HepG2 (cell line): ENCODE measurements at regions not wholly inside any gene's neighbourhood (a gene's known extent, or its start where the extent isn't known, plus 50 kb on each side); places are given as distances from the start of the nearest gene placed in this dataset.

Source experiments
- ATAC-seq: fragments of 200-7000 bp; cut with Tn5 transposase; 3 replicates; pipeline ENCODE4 v1.9.1; 2020; ENCODE audit warnings: mild to moderate bottlenecking, moderate library complexity
- BruUV-seq: library from RNA; stranded (reverse); fragments of 400-500 nt; replicated peaks from 2 replicates; lab custom pipeline; 2021; lab: Mats Ljungman, UMichigan
- CTCF ChIA-PET: fragments of 300-600 bp; formaldehyde crosslinking; extraction: SDS; loops from one replicate; lab custom pipeline; 2021; ENCODE audit warnings: low total read pairs, inconsistent platforms, low intra/inter-chr PET ratio; lab: Yijun Ruan, JAX
- POLR2A ChIA-PET: fragments of 350-600 bp; sonication (Branson Sonifier 250); formaldehyde crosslinking; loops from one replicate; lab custom pipeline; 2020; ENCODE audit warnings: antibody characterized with exemption, inconsistent platforms; lab: Yijun Ruan, JAX
- DNase-seq: peaks from one replicate; pipeline ENCODE4 v3.0.0-alpha.2; 2015; ENCODE audit warnings: low spot score
- FAIRE-seq: peaks from 3 replicates; lab custom pipeline; 2011; peaks lifted over from hg19 to GRCh38; lab: Jason Lieb, UNC
- H2AFZ ChIP-seq: one replicate; pipeline ENCODE4 v1.6.1; 2011; ENCODE audit warnings: low read length, inconsistent platforms
- H3K27ac ChIP-seq: fragments of 300-600 bp; 3 replicates; pipeline ENCODE4 v1.8.0; 2011; ENCODE audit warnings: mixed run types, mild to moderate bottlenecking, mixed read lengths, low read length, inconsistent platforms; ENCODE audit not compliant: insufficient read depth; ENCODE audit errors: extremely low read length
- H3K27me3 ChIP-seq, 2 experiments: fragments of 200-600 bp in 1 of 2; 2 replicates in 1 of 2; 3 replicates in 1 of 2; pipeline versions ENCODE4 v1.6.0 to v1.8.0; 2011; ENCODE audit warnings: low read length in 2 of 2, mild to moderate bottlenecking in 2 of 2, moderate library complexity in 2 of 2, inconsistent platforms in 1 of 2; ENCODE audit not compliant: insufficient read depth in 2 of 2, control insufficient read depth in 1 of 2
- H3K36me3 ChIP-seq, 2 experiments: fragments of 200-600 bp in 1 of 2; replicated peaks in 1 of 2; 2 replicates in 1 of 2; 3 replicates in 1 of 2; pipeline versions ENCODE4 v1.5.1 to v1.8.0; 2011; ENCODE audit warnings: low read length in 2 of 2, inconsistent platforms in 1 of 2; ENCODE audit not compliant: insufficient read depth in 2 of 2, control insufficient read depth in 1 of 2
- H3K4me1 ChIP-seq: 2 replicates; pipeline ENCODE4 v1.5.1; 2012; ENCODE audit warnings: low read length, inconsistent platforms; ENCODE audit not compliant: insufficient read depth
- H3K4me2 ChIP-seq: 2 replicates; pipeline ENCODE4 v1.6.0; 2011; ENCODE audit warnings: low read depth, low read length, inconsistent platforms
- H3K4me3 ChIP-seq, 3 experiments: fragments of 200-600 bp in 1 of 3; sonication (generic), shearing (Covaris generic) in 1 of 3; replicated peaks in 1 of 3; 2 replicates each; pipeline ENCODE4 v1.5.1; 2011 to 2016; ENCODE audit warnings: low read length in 3 of 3, inconsistent platforms in 2 of 3, low read depth in 2 of 3, mild to moderate bottlenecking in 2 of 3, control low read depth in 1 of 3, mixed read lengths in 1 of 3; ENCODE audit not compliant: insufficient read depth in 1 of 3
- H3K79me2 ChIP-seq: one replicate; pipeline ENCODE4 v1.6.1; 2011; ENCODE audit warnings: low read length, inconsistent platforms; ENCODE audit not compliant: insufficient read depth
- H3K9ac ChIP-seq: 2 replicates; pipeline ENCODE4 v1.6.0; 2011; ENCODE audit warnings: mild to moderate bottlenecking, low read depth, low read length, inconsistent platforms; ENCODE audit not compliant: insufficient read depth
- H3K9me3 ChIP-seq: 2 replicates; pipeline ENCODE4 v1.5.1; 2012; ENCODE audit warnings: mild to moderate bottlenecking, low read length
- H4K20me1 ChIP-seq: 2 replicates; pipeline ENCODE4 v1.6.0; 2011; ENCODE audit warnings: inconsistent platforms, mild to moderate bottlenecking, low read length, moderate library complexity; ENCODE audit not compliant: insufficient read depth
- ATM ChIP-seq: fragments of 450-650 bp; IDR thresholded peaks from 2 replicates; pipeline ENCODE4 v1.7.1; 2017; ENCODE audit warnings: mild to moderate bottlenecking, borderline replicate concordance
- MXI1 ChIP-seq: IDR thresholded peaks from 3 replicates; pipeline ENCODE4 v1.6.1; 2012; ENCODE audit warnings: low read depth, low read length, inconsistent platforms, borderline replicate concordance
- RFX3 ChIP-seq: IDR thresholded peaks from 2 replicates; pipeline ENCODE4 v1.6.1; 2016; ENCODE audit warnings: missing biosample characterization, missing genetic modification reagents
- TFE3 ChIP-seq: IDR thresholded peaks from 2 replicates; pipeline ENCODE4 v1.6.1; 2016
- ZFP62 ChIP-seq: sonication (generic); formaldehyde crosslinking; IDR thresholded peaks from 2 replicates; pipeline ENCODE4 v1.4.0; 2020; ENCODE audit warnings: missing genetic modification reagents
- ZNF33A ChIP-seq: sonication (generic); formaldehyde crosslinking; IDR thresholded peaks from 2 replicates; pipeline ENCODE4 v1.5.1; 2020; ENCODE audit warnings: missing genetic modification reagents, mild to moderate bottlenecking, moderate library complexity, borderline replicate concordance
- WGBS: methylation state at CpG from one replicate; pipeline ENCODE4 v1.1.6; 2017; ENCODE audit warnings: low lambda C conversion rate; 5-methylcytosine and 5-hydroxymethylcytosine counted together
- in situ Hi-C: cut with HindIII; loops from 2 replicates; pipeline ENCODE4 v1.10.0; 2017; ENCODE audit warnings: low pct_unique_long_range_greater_than_20kb; ENCODE audit not compliant: extremely low pct_ligation_motif_present
- intact Hi-C: fragments of 100-400 bp; cut with micrococcal nuclease; formaldehyde crosslinking; loops from one replicate; pipeline ENCODE4 v1.10.0; 2022; ENCODE audit not compliant: unreplicated experiment
- TF ChIP-seq, protein P1 (sequence below): IDR thresholded peaks from 2 replicates; pipeline ENCODE4 v1.6.1; 2016; ENCODE audit warnings: missing genetic modification reagents, missing compliant biosample characterization

DNA sequence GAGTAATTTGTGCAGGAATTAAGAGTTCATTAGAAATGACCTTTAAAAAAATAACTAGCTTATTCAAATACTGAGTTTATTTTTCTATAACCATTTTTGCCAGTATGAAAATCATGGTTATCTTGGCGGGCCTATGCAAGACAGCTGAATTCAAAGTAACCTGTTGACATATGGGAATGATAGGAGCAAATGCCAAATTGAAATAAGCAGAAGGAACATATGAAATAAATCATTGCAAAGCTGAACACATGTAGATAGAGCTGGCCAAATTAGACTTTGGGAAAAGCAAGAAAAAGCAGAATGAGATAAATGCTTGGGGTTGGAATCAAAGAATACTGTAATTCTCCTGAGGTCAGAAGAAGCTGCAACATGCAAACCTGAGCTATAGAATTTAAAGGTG is 372.5 kb downstream of the ADAMTS20 start:
- ATAC-seq, result no peak
- ChIA-PET CTCF (no interaction called here), POLR2A (no interaction called here)
- H3K79me2 ChIP-seq, result no peaks in the 10 kb centered on the region
- intact Hi-C loops, result no loop called here
- no peaks in the 10 kb centered on the region for H3K36me3 ChIP-seq
- peaks cover 30% of the 10 kb centered on the region for H3K9me3 ChIP-seq
- no peak overlapping the region for H3K27ac ChIP-seq
- 0% methylated on average over 1 of the region's 1 CpG for WGBS
- no peaks in the 10 kb centered on the region for H3K4me1 ChIP-seq
- in situ Hi-C loops, result no loop called here
- no TSS peak for BruUV-seq
- H4K20me1 ChIP-seq, result no peaks in the 10 kb centered on the region
- FAIRE-seq, result no peak
- no peaks in the 10 kb centered on the region; a peak in 1 of 5 replicates for H3K27me3 ChIP-seq
- no peak overlapping the region for H3K4me3 ChIP-seq
- no peak overlapping the region for H3K4me2 ChIP-seq
- no peak overlapping the region for H2AFZ ChIP-seq
- no peak for TF ChIP-seq ATM
- no peak for TF ChIP-seq ZNF33A (CRISPR knock-in tag)
- TF ChIP-seq, protein P1, sequence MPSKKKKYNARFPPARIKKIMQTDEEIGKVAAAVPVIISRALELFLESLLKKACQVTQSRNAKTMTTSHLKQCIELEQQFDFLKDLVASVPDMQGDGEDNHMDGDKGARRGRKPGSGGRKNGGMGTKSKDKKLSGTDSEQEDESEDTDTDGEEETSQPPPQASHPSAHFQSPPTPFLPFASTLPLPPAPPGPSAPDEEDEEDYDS (CRISPR knock-in tag), result no peak
- no peak overlapping the region for H3K9ac ChIP-seq
- no peak for DNase-seq

GRCh38 chr12:43177276-43177675 is 374.7 kb downstream of the ADAMTS20 start:
- DNase-seq (no peak), ATAC-seq (no peak), FAIRE-seq (no peak)
- in situ Hi-C loops (no loop called here), intact Hi-C loops (no loop called here)
- BruUV-seq, result no TSS peak
- CTCF ChIA-PET, result no interaction called here
- Histone ChIP-seq H3K27me3 (no peaks in the 10 kb centered on the region; a peak in 1 of 5 replicates), H3K4me1 (no peaks in the 10 kb centered on the region), H3K27ac (no peak overlapping the region), H3K9me3 (peaks cover 9% of the 10 kb centered on the region), H3K79me2 (no peaks in the 10 kb centered on the region), H3K9ac (no peak overlapping the region), H3K36me3 (no peaks in the 10 kb centered on the region), H2AFZ (no peak overlapping the region), H3K4me3 (no peak overlapping the region), H3K4me2 (no peak overlapping the region), H4K20me1 (no peaks in the 10 kb centered on the region)
- TF ChIP-seq MXI1, result no peak
- TF ChIP-seq ZFP62 (CRISPR knock-in tag), result no peak
- TF ChIP-seq RFX3 (CRISPR knock-in tag), result no peak
- no peak for TF ChIP-seq TFE3 (CRISPR knock-in tag)
- POLR2A ChIA-PET, result no interaction called here
- 0% methylated on average over 2 of the region's 2 CpGs for WGBS
